ENCODE measurements at regions not wholly inside any gene's neighbourhood (a gene's known extent, or its start where the extent isn't known, plus 50 kb on each side); places are given as distances from the start of the nearest gene placed in this dataset.

DNA sequence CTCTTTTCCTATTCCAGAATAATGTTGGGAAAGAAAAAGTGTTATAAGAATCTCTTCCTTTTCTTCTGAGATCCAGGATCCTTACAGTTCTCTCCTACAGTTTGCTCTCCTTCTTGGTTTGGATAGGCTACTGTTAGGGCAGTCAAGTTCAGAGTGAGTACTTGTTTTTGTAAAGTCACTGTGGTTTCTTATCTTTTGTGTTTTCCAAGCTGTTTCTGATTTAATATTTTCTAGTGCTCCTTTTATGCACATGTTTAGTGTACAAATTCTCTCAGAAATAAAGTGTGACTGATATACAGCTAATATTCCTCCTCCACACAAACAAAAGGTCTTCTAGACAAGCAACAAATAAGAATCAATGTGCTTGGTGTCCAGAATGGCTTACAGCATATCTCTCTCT is 107.7 kb downstream of the BACH1 start (continued):
- TF ChIP-seq ZNF57 (CRISPR knock-in tag; IDR thresholded peaks at IDR 0.05), result no peak
- TF ChIP-seq, protein P1, sequence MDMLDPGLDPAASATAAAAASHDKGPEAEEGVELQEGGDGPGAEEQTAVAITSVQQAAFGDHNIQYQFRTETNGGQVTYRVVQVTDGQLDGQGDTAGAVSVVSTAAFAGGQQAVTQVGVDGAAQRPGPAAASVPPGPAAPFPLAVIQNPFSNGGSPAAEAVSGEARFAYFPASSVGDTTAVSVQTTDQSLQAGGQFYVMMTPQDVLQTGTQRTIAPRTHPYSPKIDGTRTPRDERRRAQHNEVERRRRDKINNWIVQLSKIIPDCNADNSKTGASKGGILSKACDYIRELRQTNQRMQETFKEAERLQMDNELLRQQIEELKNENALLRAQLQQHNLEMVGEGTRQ (CRISPR knock-in tag; IDR thresholded peaks at IDR 0.05), result no peak
- no peak for TF ChIP-seq KDM4B (IDR thresholded peaks at IDR 0.05; ENCODE audit: borderline replicate concordance in 2 of 2, low read depth in 1 of 2)
- peak; percentile 64 to 66 for TF ChIP-seq KDM1A (IDR thresholded peaks at IDR 0.05)
- TF ChIP-seq, protein P2, sequence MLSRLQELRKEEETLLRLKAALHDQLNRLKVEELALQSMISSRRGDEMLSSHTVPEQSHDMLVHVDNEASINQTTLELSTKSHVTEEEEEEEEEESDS (CRISPR knock-in tag; IDR thresholded peaks at IDR 0.05), result no peak
- no peak for TF ChIP-seq MED1 (CRISPR knock-in tag; IDR thresholded peaks at IDR 0.05; ENCODE audit: borderline replicate concordance)
- no peak for TF ChIP-seq ZFX (CRISPR knock-in tag; IDR thresholded peaks at IDR 0.05)
- no peak for TF ChIP-seq POLR2H (tag; IDR thresholded peaks at IDR 0.05; ENCODE audit: low read depth)
- TF ChIP-seq ZNF316 (IDR thresholded peaks at IDR 0.05), result no peak; the same call in 1 of the 2 replicates
- TF ChIP-seq KLF13 (tag; IDR thresholded peaks at IDR 0.05; ENCODE audit: borderline replicate concordance, low read depth), result no peak
- no peak for TF ChIP-seq MBD2 (IDR thresholded peaks at IDR 0.05; ENCODE audit: borderline replicate concordance, low read depth)
- TF ChIP-seq EZH2 (IDR thresholded peaks at IDR 0.05; ENCODE audit: borderline replicate concordance, low read depth, low read length), result no peak
- TF ChIP-seq, protein P3, sequence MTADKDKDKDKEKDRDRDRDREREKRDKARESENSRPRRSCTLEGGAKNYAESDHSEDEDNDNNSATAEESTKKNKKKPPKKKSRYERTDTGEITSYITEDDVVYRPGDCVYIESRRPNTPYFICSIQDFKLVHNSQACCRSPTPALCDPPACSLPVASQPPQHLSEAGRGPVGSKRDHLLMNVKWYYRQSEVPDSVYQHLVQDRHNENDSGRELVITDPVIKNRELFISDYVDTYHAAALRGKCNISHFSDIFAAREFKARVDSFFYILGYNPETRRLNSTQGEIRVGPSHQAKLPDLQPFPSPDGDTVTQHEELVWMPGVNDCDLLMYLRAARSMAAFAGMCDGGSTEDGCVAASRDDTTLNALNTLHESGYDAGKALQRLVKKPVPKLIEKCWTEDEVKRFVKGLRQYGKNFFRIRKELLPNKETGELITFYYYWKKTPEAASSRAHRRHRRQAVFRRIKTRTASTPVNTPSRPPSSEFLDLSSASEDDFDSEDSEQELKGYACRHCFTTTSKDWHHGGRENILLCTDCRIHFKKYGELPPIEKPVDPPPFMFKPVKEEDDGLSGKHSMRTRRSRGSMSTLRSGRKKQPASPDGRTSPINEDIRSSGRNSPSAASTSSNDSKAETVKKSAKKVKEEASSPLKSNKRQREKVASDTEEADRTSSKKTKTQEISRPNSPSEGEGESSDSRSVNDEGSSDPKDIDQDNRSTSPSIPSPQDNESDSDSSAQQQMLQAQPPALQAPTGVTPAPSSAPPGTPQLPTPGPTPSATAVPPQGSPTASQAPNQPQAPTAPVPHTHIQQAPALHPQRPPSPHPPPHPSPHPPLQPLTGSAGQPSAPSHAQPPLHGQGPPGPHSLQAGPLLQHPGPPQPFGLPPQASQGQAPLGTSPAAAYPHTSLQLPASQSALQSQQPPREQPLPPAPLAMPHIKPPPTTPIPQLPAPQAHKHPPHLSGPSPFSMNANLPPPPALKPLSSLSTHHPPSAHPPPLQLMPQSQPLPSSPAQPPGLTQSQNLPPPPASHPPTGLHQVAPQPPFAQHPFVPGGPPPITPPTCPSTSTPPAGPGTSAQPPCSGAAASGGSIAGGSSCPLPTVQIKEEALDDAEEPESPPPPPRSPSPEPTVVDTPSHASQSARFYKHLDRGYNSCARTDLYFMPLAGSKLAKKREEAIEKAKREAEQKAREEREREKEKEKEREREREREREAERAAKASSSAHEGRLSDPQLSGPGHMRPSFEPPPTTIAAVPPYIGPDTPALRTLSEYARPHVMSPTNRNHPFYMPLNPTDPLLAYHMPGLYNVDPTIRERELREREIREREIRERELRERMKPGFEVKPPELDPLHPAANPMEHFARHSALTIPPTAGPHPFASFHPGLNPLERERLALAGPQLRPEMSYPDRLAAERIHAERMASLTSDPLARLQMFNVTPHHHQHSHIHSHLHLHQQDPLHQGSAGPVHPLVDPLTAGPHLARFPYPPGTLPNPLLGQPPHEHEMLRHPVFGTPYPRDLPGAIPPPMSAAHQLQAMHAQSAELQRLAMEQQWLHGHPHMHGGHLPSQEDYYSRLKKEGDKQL (CRISPR knock-in tag; IDR thresholded peaks at IDR 0.05; ENCODE audit: borderline replicate concordance), result no peak
- TF ChIP-seq, protein P4, sequence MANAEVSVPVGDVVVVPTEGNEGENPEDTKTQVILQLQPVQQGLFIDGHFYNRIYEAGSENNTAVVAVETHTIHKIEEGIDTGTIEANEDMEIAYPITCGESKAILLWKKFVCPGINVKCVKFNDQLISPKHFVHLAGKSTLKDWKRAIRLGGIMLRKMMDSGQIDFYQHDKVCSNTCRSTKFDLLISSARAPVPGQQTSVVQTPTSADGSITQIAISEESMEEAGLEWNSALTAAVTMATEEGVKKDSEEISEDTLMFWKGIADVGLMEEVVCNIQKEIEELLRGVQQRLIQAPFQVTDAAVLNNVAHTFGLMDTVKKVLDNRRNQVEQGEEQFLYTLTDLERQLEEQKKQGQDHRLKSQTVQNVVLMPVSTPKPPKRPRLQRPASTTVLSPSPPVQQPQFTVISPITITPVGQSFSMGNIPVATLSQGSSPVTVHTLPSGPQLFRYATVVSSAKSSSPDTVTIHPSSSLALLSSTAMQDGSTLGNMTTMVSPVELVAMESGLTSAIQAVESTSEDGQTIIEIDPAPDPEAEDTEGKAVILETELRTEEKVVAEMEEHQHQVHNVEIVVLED (CRISPR knock-in tag; IDR thresholded peaks at IDR 0.05), result no peak
- no peak for TF ChIP-seq MAZ (CRISPR knock-in tag; conservative IDR thresholded peaks at IDR 0.05 in 1 of 2, IDR thresholded peaks at IDR 0.05 in 1 of 2)
- TF ChIP-seq SUPT5H (IDR thresholded peaks at IDR 0.05), result no peak
- TF ChIP-seq EHMT2 (IDR thresholded peaks at IDR 0.05), result no peak
- no peak for TF ChIP-seq SIN3A (IDR thresholded peaks at IDR 0.05; ENCODE audit: borderline replicate concordance in 2 of 2, control insufficient read depth in 1 of 2, low read depth in 2 of 2, low read length in 2 of 2)
- TF ChIP-seq, protein P5, sequence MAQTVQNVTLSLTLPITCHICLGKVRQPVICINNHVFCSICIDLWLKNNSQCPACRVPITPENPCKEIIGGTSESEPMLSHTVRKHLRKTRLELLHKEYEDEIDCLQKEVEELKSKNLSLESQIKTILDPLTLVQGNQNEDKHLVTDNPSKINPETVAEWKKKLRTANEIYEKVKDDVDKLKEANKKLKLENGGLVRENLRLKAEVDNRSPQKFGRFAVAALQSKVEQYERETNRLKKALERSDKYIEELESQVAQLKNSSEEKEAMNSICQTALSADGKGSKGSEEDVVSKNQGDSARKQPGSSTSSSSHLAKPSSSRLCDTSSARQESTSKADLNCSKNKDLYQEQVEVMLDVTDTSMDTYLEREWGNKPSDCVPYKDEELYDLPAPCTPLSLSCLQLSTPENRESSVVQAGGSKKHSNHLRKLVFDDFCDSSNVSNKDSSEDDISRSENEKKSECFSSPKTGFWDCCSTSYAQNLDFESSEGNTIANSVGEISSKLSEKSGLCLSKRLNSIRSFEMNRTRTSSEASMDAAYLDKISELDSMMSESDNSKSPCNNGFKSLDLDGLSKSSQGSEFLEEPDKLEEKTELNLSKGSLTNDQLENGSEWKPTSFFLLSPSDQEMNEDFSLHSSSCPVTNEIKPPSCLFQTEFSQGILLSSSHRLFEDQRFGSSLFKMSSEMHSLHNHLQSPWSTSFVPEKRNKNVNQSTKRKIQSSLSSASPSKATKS (CRISPR knock-in tag; IDR thresholded peaks at IDR 0.05), result no peak
- TF ChIP-seq PHB (CRISPR knock-in tag; IDR thresholded peaks at IDR 0.05), result no peak
